ENCODE measurements at regions not wholly inside any gene's neighbourhood (a gene's known extent, or its start where the extent isn't known, plus 50 kb on each side); places are given as distances from the start of the nearest gene placed in this dataset.

DNA sequence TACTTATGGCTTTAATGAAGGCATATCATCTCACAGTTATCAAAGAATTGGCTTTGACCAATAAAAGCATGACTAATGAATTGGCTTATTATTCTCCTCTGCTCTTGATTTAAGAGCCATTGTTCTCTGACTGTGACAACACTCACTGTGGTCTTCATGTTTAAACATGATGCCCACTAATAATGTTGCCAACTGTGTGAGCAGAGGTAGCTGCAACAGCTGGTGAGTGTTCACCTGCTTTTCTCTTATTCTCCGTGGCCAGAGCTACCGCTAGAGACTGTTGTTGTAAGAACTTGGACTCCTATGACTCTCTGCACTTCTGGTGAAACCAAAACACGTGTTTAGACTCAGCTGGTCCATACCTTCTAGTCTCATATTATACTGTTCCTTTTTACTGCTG is 335.9 kb downstream of the XPNPEP1 start:
- H3K4me1 Mint-ChIP-seq: peaks cover 6% of the 10 kb centered on the region
- no peak for ATAC-seq
- ChIA-PET POLR2A (no interaction called here), CTCF (no interaction called here)
- no peaks in the 10 kb centered on the region for H3K36me3 Mint-ChIP-seq
- H3K9me3 Mint-ChIP-seq: no peaks in the 10 kb centered on the region
- TF ChIP-seq, protein P1, sequence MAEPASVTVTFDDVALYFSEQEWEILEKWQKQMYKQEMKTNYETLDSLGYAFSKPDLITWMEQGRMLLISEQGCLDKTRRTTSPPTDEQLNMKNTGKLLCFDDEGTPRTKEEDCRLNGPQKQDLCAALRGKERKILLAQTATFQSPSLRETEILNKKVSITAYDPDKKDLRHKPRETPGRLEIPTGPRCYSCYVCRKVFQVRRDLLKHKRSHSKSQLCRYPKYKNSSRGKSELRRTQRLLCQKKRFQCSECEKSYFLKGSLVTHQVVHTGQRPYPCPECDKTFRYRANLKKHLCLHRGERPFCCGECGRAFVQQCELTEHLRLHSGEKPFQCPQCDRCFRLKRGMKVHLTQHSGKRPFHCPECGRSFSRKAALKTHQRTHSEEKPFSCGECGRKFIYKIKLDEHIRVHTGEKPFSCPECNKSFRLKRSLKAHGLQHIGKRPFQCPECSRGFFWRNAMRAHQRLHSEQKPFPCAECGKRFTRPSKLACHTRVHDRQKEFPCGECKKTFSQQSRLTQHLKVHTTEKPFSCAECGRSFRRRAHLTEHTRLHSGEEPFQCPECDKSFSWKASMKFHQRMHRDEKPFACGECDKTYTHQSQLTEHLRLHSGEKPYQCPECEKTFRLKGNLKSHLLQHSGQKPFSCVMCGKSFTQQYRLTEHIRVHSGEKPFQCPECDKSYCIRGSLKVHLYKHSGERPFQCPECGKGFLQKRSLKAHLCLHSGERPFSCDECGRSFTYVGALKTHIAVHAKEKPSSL (CRISPR knock-in tag; conservative IDR thresholded peaks at IDR 0.05): no peak
- TF ChIP-seq, protein P2, sequence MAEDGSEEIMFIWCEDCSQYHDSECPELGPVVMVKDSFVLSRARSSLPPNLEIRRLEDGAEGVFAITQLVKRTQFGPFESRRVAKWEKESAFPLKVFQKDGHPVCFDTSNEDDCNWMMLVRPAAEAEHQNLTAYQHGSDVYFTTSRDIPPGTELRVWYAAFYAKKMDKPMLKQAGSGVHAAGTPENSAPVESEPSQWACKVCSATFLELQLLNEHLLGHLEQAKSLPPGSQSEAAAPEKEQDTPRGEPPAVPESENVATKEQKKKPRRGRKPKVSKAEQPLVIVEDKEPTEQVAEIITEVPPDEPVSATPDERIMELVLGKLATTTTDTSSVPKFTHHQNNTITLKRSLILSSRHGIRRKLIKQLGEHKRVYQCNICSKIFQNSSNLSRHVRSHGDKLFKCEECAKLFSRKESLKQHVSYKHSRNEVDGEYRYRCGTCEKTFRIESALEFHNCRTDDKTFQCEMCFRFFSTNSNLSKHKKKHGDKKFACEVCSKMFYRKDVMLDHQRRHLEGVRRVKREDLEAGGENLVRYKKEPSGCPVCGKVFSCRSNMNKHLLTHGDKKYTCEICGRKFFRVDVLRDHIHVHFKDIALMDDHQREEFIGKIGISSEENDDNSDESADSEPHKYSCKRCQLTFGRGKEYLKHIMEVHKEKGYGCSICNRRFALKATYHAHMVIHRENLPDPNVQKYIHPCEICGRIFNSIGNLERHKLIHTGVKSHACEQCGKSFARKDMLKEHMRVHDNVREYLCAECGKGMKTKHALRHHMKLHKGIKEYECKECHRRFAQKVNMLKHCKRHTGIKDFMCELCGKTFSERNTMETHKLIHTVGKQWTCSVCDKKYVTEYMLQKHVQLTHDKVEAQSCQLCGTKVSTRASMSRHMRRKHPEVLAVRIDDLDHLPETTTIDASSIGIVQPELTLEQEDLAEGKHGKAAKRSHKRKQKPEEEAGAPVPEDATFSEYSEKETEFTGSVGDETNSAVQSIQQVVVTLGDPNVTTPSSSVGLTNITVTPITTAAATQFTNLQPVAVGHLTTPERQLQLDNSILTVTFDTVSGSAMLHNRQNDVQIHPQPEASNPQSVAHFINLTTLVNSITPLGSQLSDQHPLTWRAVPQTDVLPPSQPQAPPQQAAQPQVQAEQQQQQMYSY (CRISPR knock-in tag; IDR thresholded peaks at IDR 0.05): no peak
- TF ChIP-seq NR2C2 (CRISPR knock-in tag; IDR thresholded peaks at IDR 0.05) (no peak), HMGA2 (CRISPR knock-in tag; IDR thresholded peaks at IDR 0.05) (no peak), FOXJ3 (CRISPR knock-in tag; IDR thresholded peaks at IDR 0.05; ENCODE audit: borderline replicate concordance) (no peak), KAT7 (CRISPR knock-in tag; IDR thresholded peaks at IDR 0.05; ENCODE audit: borderline replicate concordance) (no peak), NFYB (CRISPR knock-in tag; conservative IDR thresholded peaks at IDR 0.05; ENCODE audit: low read depth) (no peak), FOXK1 (CRISPR knock-in tag; IDR thresholded peaks at IDR 0.05) (no peak), SMAD4 (CRISPR knock-in tag; IDR thresholded peaks at IDR 0.05) (no peak), NR3C1 (CRISPR knock-in tag; conservative IDR thresholded peaks at IDR 0.05; ENCODE audit: low read depth) (no peak), CREM (CRISPR knock-in tag; IDR thresholded peaks at IDR 0.05) (no peak), JUN (CRISPR knock-in tag; IDR thresholded peaks at IDR 0.05) (no peak), SOX15 (CRISPR knock-in tag; IDR thresholded peaks at IDR 0.05) (no peak)
- TF ChIP-seq, protein P3, sequence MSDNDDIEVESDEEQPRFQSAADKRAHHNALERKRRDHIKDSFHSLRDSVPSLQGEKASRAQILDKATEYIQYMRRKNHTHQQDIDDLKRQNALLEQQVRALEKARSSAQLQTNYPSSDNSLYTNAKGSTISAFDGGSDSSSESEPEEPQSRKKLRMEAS (CRISPR knock-in tag; IDR thresholded peaks at IDR 0.05): no peak
- TF ChIP-seq, protein P4, sequence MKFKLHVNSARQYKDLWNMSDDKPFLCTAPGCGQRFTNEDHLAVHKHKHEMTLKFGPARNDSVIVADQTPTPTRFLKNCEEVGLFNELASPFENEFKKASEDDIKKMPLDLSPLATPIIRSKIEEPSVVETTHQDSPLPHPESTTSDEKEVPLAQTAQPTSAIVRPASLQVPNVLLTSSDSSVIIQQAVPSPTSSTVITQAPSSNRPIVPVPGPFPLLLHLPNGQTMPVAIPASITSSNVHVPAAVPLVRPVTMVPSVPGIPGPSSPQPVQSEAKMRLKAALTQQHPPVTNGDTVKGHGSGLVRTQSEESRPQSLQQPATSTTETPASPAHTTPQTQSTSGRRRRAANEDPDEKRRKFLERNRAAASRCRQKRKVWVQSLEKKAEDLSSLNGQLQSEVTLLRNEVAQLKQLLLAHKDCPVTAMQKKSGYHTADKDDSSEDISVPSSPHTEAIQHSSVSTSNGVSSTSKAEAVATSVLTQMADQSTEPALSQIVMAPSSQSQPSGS (CRISPR knock-in tag; IDR thresholded peaks at IDR 0.05; ENCODE audit: borderline replicate concordance, low read depth): no peak
- TF ChIP-seq, protein P5, sequence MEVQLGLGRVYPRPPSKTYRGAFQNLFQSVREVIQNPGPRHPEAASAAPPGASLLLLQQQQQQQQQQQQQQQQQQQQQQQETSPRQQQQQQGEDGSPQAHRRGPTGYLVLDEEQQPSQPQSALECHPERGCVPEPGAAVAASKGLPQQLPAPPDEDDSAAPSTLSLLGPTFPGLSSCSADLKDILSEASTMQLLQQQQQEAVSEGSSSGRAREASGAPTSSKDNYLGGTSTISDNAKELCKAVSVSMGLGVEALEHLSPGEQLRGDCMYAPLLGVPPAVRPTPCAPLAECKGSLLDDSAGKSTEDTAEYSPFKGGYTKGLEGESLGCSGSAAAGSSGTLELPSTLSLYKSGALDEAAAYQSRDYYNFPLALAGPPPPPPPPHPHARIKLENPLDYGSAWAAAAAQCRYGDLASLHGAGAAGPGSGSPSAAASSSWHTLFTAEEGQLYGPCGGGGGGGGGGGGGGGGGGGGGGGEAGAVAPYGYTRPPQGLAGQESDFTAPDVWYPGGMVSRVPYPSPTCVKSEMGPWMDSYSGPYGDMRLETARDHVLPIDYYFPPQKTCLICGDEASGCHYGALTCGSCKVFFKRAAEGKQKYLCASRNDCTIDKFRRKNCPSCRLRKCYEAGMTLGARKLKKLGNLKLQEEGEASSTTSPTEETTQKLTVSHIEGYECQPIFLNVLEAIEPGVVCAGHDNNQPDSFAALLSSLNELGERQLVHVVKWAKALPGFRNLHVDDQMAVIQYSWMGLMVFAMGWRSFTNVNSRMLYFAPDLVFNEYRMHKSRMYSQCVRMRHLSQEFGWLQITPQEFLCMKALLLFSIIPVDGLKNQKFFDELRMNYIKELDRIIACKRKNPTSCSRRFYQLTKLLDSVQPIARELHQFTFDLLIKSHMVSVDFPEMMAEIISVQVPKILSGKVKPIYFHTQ (CRISPR knock-in tag; IDR thresholded peaks at IDR 0.05): no peak
- TF ChIP-seq, protein P6, sequence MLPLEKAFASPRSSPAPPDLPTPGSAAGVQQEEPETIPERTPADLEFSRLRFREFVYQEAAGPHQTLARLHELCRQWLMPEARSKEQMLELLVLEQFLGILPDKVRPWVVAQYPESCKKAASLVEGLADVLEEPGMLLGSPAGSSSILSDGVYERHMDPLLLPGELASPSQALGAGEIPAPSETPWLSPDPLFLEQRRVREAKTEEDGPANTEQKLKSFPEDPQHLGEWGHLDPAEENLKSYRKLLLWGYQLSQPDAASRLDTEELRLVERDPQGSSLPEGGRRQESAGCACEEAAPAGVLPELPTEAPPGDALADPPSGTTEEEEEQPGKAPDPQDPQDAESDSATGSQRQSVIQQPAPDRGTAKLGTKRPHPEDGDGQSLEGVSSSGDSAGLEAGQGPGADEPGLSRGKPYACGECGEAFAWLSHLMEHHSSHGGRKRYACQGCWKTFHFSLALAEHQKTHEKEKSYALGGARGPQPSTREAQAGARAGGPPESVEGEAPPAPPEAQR (CRISPR knock-in tag; IDR thresholded peaks at IDR 0.05): no peak
- TF ChIP-seq, protein P7, sequence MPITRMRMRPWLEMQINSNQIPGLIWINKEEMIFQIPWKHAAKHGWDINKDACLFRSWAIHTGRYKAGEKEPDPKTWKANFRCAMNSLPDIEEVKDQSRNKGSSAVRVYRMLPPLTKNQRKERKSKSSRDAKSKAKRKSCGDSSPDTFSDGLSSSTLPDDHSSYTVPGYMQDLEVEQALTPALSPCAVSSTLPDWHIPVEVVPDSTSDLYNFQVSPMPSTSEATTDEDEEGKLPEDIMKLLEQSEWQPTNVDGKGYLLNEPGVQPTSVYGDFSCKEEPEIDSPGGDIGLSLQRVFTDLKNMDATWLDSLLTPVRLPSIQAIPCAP (CRISPR knock-in tag; IDR thresholded peaks at IDR 0.05): no peak
- no peaks in the 10 kb centered on the region for H3K27me3 Mint-ChIP-seq (ENCODE audit: low read depth)
- no peak overlapping the region for H3K4me3 Mint-ChIP-seq
- no peak for DNase-seq (ENCODE audit: low spot score)
- H3K27ac Mint-ChIP-seq: no peak overlapping the region

Measured in WTC11 (cell line).